Adrenal gland (tissue), 5 donors: ENCODE measurements at regions not wholly inside any gene's neighbourhood (a gene's known extent, or its start where the extent isn't known, plus 50 kb on each side); places are given as distances from the start of the nearest gene placed in this dataset.

Experiments
- POLR2A ChIP-seq, 2 donors: fragments of 450-650 bp; IDR thresholded peaks; one replicate each; pipeline ENCODE4 v1.6.1; 2017; ENCODE audit warnings: antibody characterized with exemption in 2 of 2, mild to moderate bottlenecking in 2 of 2, moderate library complexity in 1 of 2
- TF ChIP-seq, protein P1 (sequence below), 6 experiments: fragments of 450-650 bp in 4 of 6; fragments of 200-600 bp in 2 of 6; sonication (generic) in 1 of 6; IDR thresholded peaks; 1 replicate in 5 of 6; 2 replicates in 1 of 6; pipeline versions ENCODE4 v1.5.1 to v1.8.0; 2016 to 2021; ENCODE audit warnings: antibody characterized with exemption in 6 of 6, mild to moderate bottlenecking in 2 of 6, moderate library complexity in 1 of 6
- donor health status: DM: no; HTN: no; CAD: no.

DNA sequence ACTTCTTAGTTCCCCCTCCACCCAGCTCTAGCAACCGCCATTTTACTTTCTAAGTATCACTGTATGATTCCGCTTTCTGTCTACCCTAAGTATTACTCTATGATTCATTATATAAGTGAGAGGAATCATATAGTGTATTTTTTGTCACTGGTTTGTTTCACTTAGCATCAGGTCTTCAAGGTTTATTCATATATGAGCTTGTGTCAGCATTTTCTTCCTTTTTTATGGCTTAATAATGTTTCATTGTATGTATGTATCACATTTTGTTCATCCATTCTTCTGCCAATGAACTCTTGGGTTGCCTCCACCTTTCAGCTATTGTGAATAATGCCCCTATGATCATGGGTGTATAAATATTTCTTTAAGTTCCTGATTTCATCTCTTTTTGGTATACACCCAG, 222.8 kb downstream of the SNCAIP start:
- TF ChIP-seq, protein P1, sequence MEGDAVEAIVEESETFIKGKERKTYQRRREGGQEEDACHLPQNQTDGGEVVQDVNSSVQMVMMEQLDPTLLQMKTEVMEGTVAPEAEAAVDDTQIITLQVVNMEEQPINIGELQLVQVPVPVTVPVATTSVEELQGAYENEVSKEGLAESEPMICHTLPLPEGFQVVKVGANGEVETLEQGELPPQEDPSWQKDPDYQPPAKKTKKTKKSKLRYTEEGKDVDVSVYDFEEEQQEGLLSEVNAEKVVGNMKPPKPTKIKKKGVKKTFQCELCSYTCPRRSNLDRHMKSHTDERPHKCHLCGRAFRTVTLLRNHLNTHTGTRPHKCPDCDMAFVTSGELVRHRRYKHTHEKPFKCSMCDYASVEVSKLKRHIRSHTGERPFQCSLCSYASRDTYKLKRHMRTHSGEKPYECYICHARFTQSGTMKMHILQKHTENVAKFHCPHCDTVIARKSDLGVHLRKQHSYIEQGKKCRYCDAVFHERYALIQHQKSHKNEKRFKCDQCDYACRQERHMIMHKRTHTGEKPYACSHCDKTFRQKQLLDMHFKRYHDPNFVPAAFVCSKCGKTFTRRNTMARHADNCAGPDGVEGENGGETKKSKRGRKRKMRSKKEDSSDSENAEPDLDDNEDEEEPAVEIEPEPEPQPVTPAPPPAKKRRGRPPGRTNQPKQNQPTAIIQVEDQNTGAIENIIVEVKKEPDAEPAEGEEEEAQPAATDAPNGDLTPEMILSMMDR (IDR thresholded peaks at IDR 0.05), result no peak
- TF ChIP-seq POLR2A (IDR thresholded peaks at IDR 0.05), result no peak
